GM12878 (cell line): ENCODE measurements at regions not wholly inside any gene's neighbourhood (a gene's known extent, or its start where the extent isn't known, plus 50 kb on each side); places are given as distances from the start of the nearest gene placed in this dataset.

ENCODE experiments used
- ATAC-seq: fragments of 200-7000 bp; cut with Tn5 transposase; 3 replicates; pipeline ENCODE4 v1.9.1; 2020; ENCODE audit warnings: mild to moderate bottlenecking, moderate library complexity
- BruUV-seq: library from RNA; stranded (reverse); fragments of 400-500 nt; replicated peaks from 2 replicates; lab custom pipeline; 2021; lab: Mats Ljungman, UMichigan
- CTCF ChIA-PET: fragments of 300-600 bp; sonication (Branson Sonifier 250); formaldehyde crosslinking; extraction: SDS; loops from one replicate; lab custom pipeline; 2021; ENCODE audit warnings: inconsistent platforms; lab: Yijun Ruan, JAX
- POLR2A ChIA-PET: fragments of 350-600 bp; formaldehyde crosslinking; extraction: SDS; loops from one replicate; lab custom pipeline; 2021; ENCODE audit warnings: inconsistent platforms; lab: Charles Lee
- RAD21 ChIA-PET: fragments of 300-600 bp; sonication (Branson Sonifier 250); formaldehyde crosslinking; loops from one replicate; lab custom pipeline; 2023; ENCODE audit warnings: antibody characterized with exemption; ENCODE audit not compliant: unreplicated experiment; lab: Charles Lee
- SMC1A ChIA-PET: fragments of 300-600 bp; sonication (Branson Sonifier 250); formaldehyde crosslinking; loops from one replicate; lab custom pipeline; 2023; ENCODE audit not compliant: unreplicated experiment, uncharacterized antibody; lab: Charles Lee
- DNase-seq: peaks from one replicate; pipeline ENCODE4 v3.0.0-alpha.2; 2011; ENCODE audit warnings: low read depth, low spot score
- FAIRE-seq: peaks from 3 replicates; lab custom pipeline; 2011; peaks lifted over from hg19 to GRCh38; lab: Jason Lieb, UNC
- H2AFZ ChIP-seq: 2 replicates; pipeline ENCODE4 v1.6.0; 2011; ENCODE audit warnings: low read depth, low read length, control low read depth; ENCODE audit not compliant: control insufficient read depth
- H3K27ac ChIP-seq: 2 replicates; pipeline ENCODE4 v1.5.1; 2011; ENCODE audit warnings: control low read depth; ENCODE audit not compliant: control insufficient read depth, insufficient read depth
- H3K27me3 ChIP-seq, 2 experiments: replicated peaks in 1 of 2; 2 replicates each; pipeline versions ENCODE4 v1.6.0 to v1.6.1; 2011; ENCODE audit warnings: low read length in 1 of 2; ENCODE audit not compliant: control insufficient read depth in 2 of 2, insufficient read depth in 2 of 2
- H3K36me3 ChIP-seq, 2 experiments: 2 replicates each; pipeline ENCODE4 v1.5.1; 2011; ENCODE audit warnings: low read length in 1 of 2; ENCODE audit not compliant: control insufficient read depth in 2 of 2, insufficient read depth in 2 of 2
- H3K4me1 ChIP-seq: 2 replicates; pipeline ENCODE4 v1.6.1; 2011; ENCODE audit warnings: mild to moderate bottlenecking, low read length, moderate library complexity, mixed read lengths; ENCODE audit not compliant: control insufficient read depth, insufficient read depth
- H3K4me2 ChIP-seq: 2 replicates; pipeline ENCODE4 v1.6.0; 2011; ENCODE audit warnings: control low read depth; ENCODE audit not compliant: control insufficient read depth, insufficient read depth
- H3K4me3 ChIP-seq: fragments of 200-600 bp; sonication (generic); 2 replicates; pipeline ENCODE4 v1.5.1; 2016
- H3K79me2 ChIP-seq: 2 replicates; pipeline ENCODE4 v1.6.0; 2011; ENCODE audit warnings: low read length; ENCODE audit not compliant: control insufficient read depth, insufficient read depth
- H3K9ac ChIP-seq: 2 replicates; pipeline ENCODE4 v1.8.0; 2011; ENCODE audit warnings: low read length, control low read depth, mixed read lengths; ENCODE audit not compliant: control insufficient read depth, insufficient read depth
- H3K9me3 ChIP-seq: replicated peaks from 3 replicates; pipeline ENCODE4 v1.5.1; 2011; ENCODE audit warnings: mild to moderate bottlenecking, low read length; ENCODE audit not compliant: control insufficient read depth, insufficient read depth
- H4K20me1 ChIP-seq: 2 replicates; pipeline ENCODE4 v1.6.0; 2011; ENCODE audit not compliant: control insufficient read depth, insufficient read depth
- MEF2A ChIP-seq: IDR thresholded peaks from 2 replicates; pipeline ENCODE4 v1.6.1; 2011; ENCODE audit warnings: low read depth, mild to moderate bottlenecking, low read length, moderate library complexity; ENCODE audit not compliant: insufficient read depth
- MEF2B ChIP-seq: fragments of 450-650 bp; IDR thresholded peaks from 2 replicates; pipeline ENCODE4 v1.6.1; 2018; ENCODE audit warnings: mild to moderate bottlenecking, moderate library complexity; ENCODE audit not compliant: partially characterized antibody, poor library complexity, severe bottlenecking
- POLR2AphosphoS5 ChIP-seq: IDR thresholded peaks from 2 replicates; pipeline ENCODE4 v1.6.1; 2011; ENCODE audit warnings: mild to moderate bottlenecking, low read length, inconsistent platforms
- SMARCA5 ChIP-seq: fragments of 450-650 bp; IDR thresholded peaks from 2 replicates; pipeline ENCODE4 v1.6.1; 2017; ENCODE audit warnings: mild to moderate bottlenecking
- STAT3 ChIP-seq: IDR thresholded peaks from 2 replicates; pipeline ENCODE4 v1.6.1; 2011; ENCODE audit warnings: low read depth, low read length, improper control_type of control experiment
- TARDBP ChIP-seq: IDR thresholded peaks from 2 replicates; pipeline ENCODE4 v1.6.1; 2016; ENCODE audit warnings: borderline replicate concordance
- ZNF207 ChIP-seq: fragments of 450-650 bp; IDR thresholded peaks from 2 replicates; pipeline ENCODE4 v1.6.1; 2014; ENCODE audit warnings: antibody characterized with exemption, mild to moderate bottlenecking, borderline replicate concordance
- ZZZ3 ChIP-seq: IDR thresholded peaks from 2 replicates; pipeline ENCODE4 v1.6.1; 2011; ENCODE audit warnings: low read depth; ENCODE audit not compliant: control insufficient read depth, insufficient read length
- WGBS: methylation state at CpG from one replicate; pipeline ENCODE4 v1.1.6; 2016; ENCODE audit warnings: low lambda C conversion rate; ENCODE audit not compliant: insufficient replicate concordance, insufficient coverage; ENCODE audit errors: missing lambda C conversion rate; 5-methylcytosine and 5-hydroxymethylcytosine counted together
- in situ Hi-C: fragments of 300-500 bp; cut with MboI; formaldehyde crosslinking; loops from 9 replicates; pipeline ENCODE4 v1.14.3; 2018; ENCODE audit warnings: mixed read lengths
- intact Hi-C: fragments of 100-400 bp; cut with micrococcal nuclease; formaldehyde crosslinking; loops from one replicate; pipeline ENCODE4 v1.14.2; 2022; ENCODE audit not compliant: unreplicated experiment
- TF ChIP-seq, protein P1 (sequence below): fragments of 450-650 bp; IDR thresholded peaks from 2 replicates; pipeline ENCODE4 v1.6.1; 2018; ENCODE audit warnings: borderline replicate concordance, mild to moderate bottlenecking; ENCODE audit not compliant: partially characterized antibody
- TF ChIP-seq, protein P2 (sequence below): fragments of 150-350 bp; IDR thresholded peaks from 2 replicates; pipeline ENCODE4 v1.6.1; 2016; ENCODE audit warnings: low read depth, low read length
- TF ChIP-seq, protein P3 (sequence below): IDR thresholded peaks from 2 replicates; pipeline ENCODE4 v1.6.1; 2011; ENCODE audit warnings: low read depth, low read length, improper control_type of control experiment, borderline replicate concordance
- TF ChIP-seq, protein P4 (sequence below): fragments of 450-650 bp; IDR thresholded peaks from 2 replicates; pipeline ENCODE4 v1.6.1; 2016; ENCODE audit warnings: mild to moderate bottlenecking

GRCh38 chr12:16454481-16454880, 107.0 kb downstream of the MGST1 start (continued):
- TF ChIP-seq, protein P1, sequence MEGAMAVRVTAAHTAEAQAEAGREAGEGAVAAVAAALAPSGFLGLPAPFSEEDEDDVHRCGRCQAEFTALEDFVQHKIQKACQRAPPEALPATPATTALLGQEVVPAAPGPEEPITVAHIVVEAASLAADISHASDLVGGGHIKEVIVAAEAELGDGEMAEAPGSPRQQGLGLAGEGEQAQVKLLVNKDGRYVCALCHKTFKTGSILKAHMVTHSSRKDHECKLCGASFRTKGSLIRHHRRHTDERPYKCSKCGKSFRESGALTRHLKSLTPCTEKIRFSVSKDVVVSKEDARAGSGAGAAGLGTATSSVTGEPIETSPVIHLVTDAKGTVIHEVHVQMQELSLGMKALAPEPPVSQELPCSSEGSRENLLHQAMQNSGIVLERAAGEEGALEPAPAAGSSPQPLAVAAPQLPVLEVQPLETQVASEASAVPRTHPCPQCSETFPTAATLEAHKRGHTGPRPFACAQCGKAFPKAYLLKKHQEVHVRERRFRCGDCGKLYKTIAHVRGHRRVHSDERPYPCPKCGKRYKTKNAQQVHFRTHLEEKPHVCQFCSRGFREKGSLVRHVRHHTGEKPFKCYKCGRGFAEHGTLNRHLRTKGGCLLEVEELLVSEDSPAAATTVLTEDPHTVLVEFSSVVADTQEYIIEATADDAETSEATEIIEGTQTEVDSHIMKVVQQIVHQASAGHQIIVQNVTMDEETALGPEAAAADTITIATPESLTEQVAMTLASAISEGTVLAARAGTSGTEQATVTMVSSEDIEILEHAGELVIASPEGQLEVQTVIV = no peak
- TF ChIP-seq ZZZ3 (no peak), POLR2AphosphoS5 (no peak)
- TF ChIP-seq, protein P2, sequence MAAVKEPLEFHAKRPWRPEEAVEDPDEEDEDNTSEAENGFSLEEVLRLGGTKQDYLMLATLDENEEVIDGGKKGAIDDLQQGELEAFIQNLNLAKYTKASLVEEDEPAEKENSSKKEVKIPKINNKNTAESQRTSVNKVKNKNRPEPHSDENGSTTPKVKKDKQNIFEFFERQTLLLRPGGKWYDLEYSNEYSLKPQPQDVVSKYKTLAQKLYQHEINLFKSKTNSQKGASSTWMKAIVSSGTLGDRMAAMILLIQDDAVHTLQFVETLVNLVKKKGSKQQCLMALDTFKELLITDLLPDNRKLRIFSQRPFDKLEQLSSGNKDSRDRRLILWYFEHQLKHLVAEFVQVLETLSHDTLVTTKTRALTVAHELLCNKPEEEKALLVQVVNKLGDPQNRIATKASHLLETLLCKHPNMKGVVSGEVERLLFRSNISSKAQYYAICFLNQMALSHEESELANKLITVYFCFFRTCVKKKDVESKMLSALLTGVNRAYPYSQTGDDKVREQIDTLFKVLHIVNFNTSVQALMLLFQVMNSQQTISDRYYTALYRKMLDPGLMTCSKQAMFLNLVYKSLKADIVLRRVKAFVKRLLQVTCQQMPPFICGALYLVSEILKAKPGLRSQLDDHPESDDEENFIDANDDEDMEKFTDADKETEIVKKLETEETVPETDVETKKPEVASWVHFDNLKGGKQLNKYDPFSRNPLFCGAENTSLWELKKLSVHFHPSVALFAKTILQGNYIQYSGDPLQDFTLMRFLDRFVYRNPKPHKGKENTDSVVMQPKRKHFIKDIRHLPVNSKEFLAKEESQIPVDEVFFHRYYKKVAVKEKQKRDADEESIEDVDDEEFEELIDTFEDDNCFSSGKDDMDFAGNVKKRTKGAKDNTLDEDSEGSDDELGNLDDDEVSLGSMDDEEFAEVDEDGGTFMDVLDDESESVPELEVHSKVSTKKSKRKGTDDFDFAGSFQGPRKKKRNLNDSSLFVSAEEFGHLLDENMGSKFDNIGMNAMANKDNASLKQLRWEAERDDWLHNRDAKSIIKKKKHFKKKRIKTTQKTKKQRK = no peak
- TF ChIP-seq, all 136 proteins: peak for 0

- no peak for FAIRE-seq
- 0% methylated on average over 2 of the region's 2 CpGs for WGBS
- H3K27ac ChIP-seq = no peak overlapping the region
- RAD21 ChIA-PET = no interaction called here
- ATAC-seq = no peak
- H3K27me3 ChIP-seq = no peaks in the 10 kb centered on the region; a peak in 1 of 4 replicates
- H3K9ac ChIP-seq = no peak overlapping the region
- H3K4me3 ChIP-seq = no peak overlapping the region
- SMC1A ChIA-PET = interaction anchor here (1.0 kb wide), 1 partner anchor 8 kb away, joined by 3 read pairs; no protein-coding TSS in a partner anchor
- H3K36me3 ChIP-seq = no peaks in the 10 kb centered on the region
- BruUV-seq = no TSS peak
- no peaks in the 10 kb centered on the region; the same call in 2 of the 3 replicates for H3K9me3 ChIP-seq
- POLR2A ChIA-PET = no interaction called here
- no peaks in the 10 kb centered on the region for H4K20me1 ChIP-seq
- in situ Hi-C loops = no loop called here
- H3K4me1 ChIP-seq = no peaks in the 10 kb centered on the region
- no peak overlapping the region for H3K4me2 ChIP-seq
- H3K79me2 ChIP-seq = no peaks in the 10 kb centered on the region
- CTCF ChIA-PET = interaction anchor here (0.9 to 1.1 kb wide), 2 partner anchors 72 to 88 kb away, joined by 3 read pairs; no protein-coding TSS in a partner anchor
- no peak overlapping the region for H2AFZ ChIP-seq
- no peak for DNase-seq
- intact Hi-C loops = no loop called here
- TF ChIP-seq STAT3 (no peak), TARDBP (no peak), MEF2B (no peak), SMARCA5 (no peak), MEF2A (no peak), ZNF207 (no peak)
- TF ChIP-seq, protein P3, sequence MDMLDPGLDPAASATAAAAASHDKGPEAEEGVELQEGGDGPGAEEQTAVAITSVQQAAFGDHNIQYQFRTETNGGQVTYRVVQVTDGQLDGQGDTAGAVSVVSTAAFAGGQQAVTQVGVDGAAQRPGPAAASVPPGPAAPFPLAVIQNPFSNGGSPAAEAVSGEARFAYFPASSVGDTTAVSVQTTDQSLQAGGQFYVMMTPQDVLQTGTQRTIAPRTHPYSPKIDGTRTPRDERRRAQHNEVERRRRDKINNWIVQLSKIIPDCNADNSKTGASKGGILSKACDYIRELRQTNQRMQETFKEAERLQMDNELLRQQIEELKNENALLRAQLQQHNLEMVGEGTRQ = no peak
- TF ChIP-seq, protein P4, sequence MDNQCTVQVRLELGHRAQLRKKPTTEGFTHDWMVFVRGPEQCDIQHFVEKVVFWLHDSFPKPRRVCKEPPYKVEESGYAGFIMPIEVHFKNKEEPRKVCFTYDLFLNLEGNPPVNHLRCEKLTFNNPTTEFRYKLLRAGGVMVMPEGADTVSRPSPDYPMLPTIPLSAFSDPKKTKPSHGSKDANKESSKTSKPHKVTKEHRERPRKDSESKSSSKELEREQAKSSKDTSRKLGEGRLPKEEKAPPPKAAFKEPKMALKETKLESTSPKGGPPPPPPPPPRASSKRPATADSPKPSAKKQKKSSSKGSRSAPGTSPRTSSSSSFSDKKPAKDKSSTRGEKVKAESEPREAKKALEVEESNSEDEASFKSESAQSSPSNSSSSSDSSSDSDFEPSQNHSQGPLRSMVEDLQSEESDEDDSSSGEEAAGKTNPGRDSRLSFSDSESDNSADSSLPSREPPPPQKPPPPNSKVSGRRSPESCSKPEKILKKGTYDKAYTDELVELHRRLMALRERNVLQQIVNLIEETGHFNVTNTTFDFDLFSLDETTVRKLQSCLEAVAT = no peak
Observed at GRCh38 chr12:16458521-16459078, 111.2 kb downstream of the MGST1 start.
